ENCODE measurements at regions not wholly inside any gene's neighbourhood (a gene's known extent, or its start where the extent isn't known, plus 50 kb on each side); places are given as distances from the start of the nearest gene placed in this dataset.

DNA sequence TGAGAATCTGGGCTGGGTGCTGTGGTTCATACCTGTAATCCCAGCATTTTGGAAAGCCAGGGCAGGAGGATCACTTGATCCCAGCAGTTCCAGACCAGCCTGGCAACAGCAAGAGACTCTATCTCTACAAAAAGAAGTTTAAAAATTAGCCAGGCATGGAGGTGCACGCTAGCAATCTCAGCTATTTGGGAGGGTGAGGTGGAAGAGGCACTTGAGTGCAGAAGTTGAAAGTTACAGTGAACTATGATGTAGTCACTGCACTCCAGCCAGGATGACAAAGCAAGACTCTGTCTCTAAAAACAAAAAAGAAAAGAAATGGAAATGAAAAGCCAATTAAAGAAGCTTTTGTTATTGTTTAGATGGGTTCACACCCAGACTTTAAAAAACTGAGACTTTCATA, 131.6 kb upstream of the RASA1 start:
- Histone ChIP-seq H3K4me2 (ENCODE audit: insufficient read depth, low read length) (no peak overlapping the region), H3K9ac (replicated peaks; ENCODE audit: extremely low read depth, insufficient read depth, low read length) (no peak overlapping the region), H3K27ac (ENCODE audit: insufficient read depth, low read depth, low read length) (no peak overlapping the region), H3K4me1 (ENCODE audit: control insufficient read depth, extremely low read depth, insufficient read depth, low read length) (no peaks in the 10 kb centered on the region), H3K79me2 (ENCODE audit: control insufficient read depth, insufficient read depth, low read length) (no peaks in the 10 kb centered on the region), H3K36me3 (ENCODE audit: control insufficient read depth in 2 of 2, extremely low read depth in 1 of 2, insufficient read depth in 2 of 2, low read length in 2 of 2) (no peaks in the 10 kb centered on the region), H2AFZ (ENCODE audit: low read depth, low read length) (no peak overlapping the region), H3K9me1 (replicated peaks; ENCODE audit: control insufficient read depth, extremely low read depth, insufficient read depth, low read length) (no peaks in the 10 kb centered on the region), H3K9me3 (replicated peaks; ENCODE audit: control insufficient read depth, insufficient read depth, low read length) (no peaks in the 10 kb centered on the region), H3K27me3 (ENCODE audit: control insufficient read depth in 2 of 2, insufficient read depth in 2 of 2, low read length in 2 of 2) (no peaks in the 10 kb centered on the region), H3K4me3 (replicated peaks in 1 of 3; ENCODE audit: insufficient read depth in 1 of 3, low read depth in 1 of 3, low read length in 3 of 3) (no peak overlapping the region), H4K20me1 (replicated peaks; ENCODE audit: control insufficient read depth, extremely low read depth, insufficient read depth, low read length) (no peaks in the 10 kb centered on the region)
- TF ChIP-seq FOS (IDR thresholded peaks at IDR 0.05; ENCODE audit: borderline replicate concordance, insufficient read depth, low read length) = no peak
- no peak for TF ChIP-seq GATA2 (IDR thresholded peaks at IDR 0.05; ENCODE audit: insufficient read depth, insufficient read length, low read depth, low read length)
- TF ChIP-seq, protein P1, sequence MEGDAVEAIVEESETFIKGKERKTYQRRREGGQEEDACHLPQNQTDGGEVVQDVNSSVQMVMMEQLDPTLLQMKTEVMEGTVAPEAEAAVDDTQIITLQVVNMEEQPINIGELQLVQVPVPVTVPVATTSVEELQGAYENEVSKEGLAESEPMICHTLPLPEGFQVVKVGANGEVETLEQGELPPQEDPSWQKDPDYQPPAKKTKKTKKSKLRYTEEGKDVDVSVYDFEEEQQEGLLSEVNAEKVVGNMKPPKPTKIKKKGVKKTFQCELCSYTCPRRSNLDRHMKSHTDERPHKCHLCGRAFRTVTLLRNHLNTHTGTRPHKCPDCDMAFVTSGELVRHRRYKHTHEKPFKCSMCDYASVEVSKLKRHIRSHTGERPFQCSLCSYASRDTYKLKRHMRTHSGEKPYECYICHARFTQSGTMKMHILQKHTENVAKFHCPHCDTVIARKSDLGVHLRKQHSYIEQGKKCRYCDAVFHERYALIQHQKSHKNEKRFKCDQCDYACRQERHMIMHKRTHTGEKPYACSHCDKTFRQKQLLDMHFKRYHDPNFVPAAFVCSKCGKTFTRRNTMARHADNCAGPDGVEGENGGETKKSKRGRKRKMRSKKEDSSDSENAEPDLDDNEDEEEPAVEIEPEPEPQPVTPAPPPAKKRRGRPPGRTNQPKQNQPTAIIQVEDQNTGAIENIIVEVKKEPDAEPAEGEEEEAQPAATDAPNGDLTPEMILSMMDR (IDR thresholded peaks at IDR 0.05; ENCODE audit: extremely low read depth in 1 of 2, insufficient read depth in 1 of 2, low read depth in 1 of 2, low read length in 2 of 2) = no peak
- TF ChIP-seq MAX (IDR thresholded peaks at IDR 0.05; ENCODE audit: insufficient read depth, insufficient read length) = no peak
- TF ChIP-seq POLR2A (IDR thresholded peaks at IDR 0.05; ENCODE audit: low read depth, low read length) = no peak
- TF ChIP-seq POLR2AphosphoS5 (IDR thresholded peaks at IDR 0.05; ENCODE audit: insufficient read depth, low read depth, low read length) = no peak
- no peak for TF ChIP-seq MYC (IDR thresholded peaks at IDR 0.05; ENCODE audit: low read depth, low read length)
- no peak for TF ChIP-seq JUN (IDR thresholded peaks at IDR 0.05; ENCODE audit: borderline replicate concordance, insufficient read depth, insufficient read length, low read depth)
- TF ChIP-seq EZH2 (IDR thresholded peaks at IDR 0.05; ENCODE audit: borderline replicate concordance, low read depth, low read length, severe bottlenecking) = no peak
- intact Hi-C loops (cut with micrococcal nuclease) = no loop called here
- ChIA-PET POLR2A (no interaction called here), CTCF (no interaction called here)
- dilution Hi-C loops (cut with MboI; ENCODE audit: extremely low pct_ligation_motif_present, low sequenced_read_pairs) = no loop called here
- DNase-seq (ENCODE audit: low read depth, low spot score) (no peak), FAIRE-seq (no peak)
- no TSS peak for BruUV-seq (replicated peaks)
